Thyroid gland (tissue), 4 donors: ENCODE measurements at regions not wholly inside any gene's neighbourhood (a gene's known extent, or its start where the extent isn't known, plus 50 kb on each side); places are given as distances from the start of the nearest gene placed in this dataset.

Experiments
- CTCF ChIP-seq, 6 experiments: fragments of 200-600 bp in 3 of 6; fragments of 450-650 bp in 3 of 6; sonication (generic) in 3 of 6; IDR thresholded peaks; one replicate each; pipeline ENCODE4 v1.5.1; 2016 to 2019; ENCODE audit warnings: antibody characterized with exemption in 6 of 6, mild to moderate bottlenecking in 2 of 6, inconsistent platforms in 1 of 6, moderate library complexity in 1 of 6
- POLR2A ChIP-seq, 2 donors: fragments of 450-650 bp; IDR thresholded peaks; one replicate each; pipeline ENCODE4 v1.6.1; 2017; ENCODE audit warnings: antibody characterized with exemption in 2 of 2, mild to moderate bottlenecking in 2 of 2, moderate library complexity in 1 of 2

GRCh38 chr5:106080535-106080934, 1590.2 kb downstream of the EFNA5 start:
- TF ChIP-seq CTCF (IDR thresholded peaks at IDR 0.05), result no peak
- no peak for TF ChIP-seq POLR2A (IDR thresholded peaks at IDR 0.05)
